H9 (cell line): ENCODE measurements at regions not wholly inside any gene's neighbourhood (a gene's known extent, or its start where the extent isn't known, plus 50 kb on each side); places are given as distances from the start of the nearest gene placed in this dataset.

Experiments
- DNase-seq: peaks from one replicate; pipeline ENCODE4 v3.0.0-alpha.2; 2017
- H2AFZ ChIP-seq: one replicate; pipeline ENCODE4 v1.6.1; 2013; ENCODE audit warnings: mild to moderate bottlenecking, low read length, control low read depth, moderate library complexity
- H2AK5ac ChIP-seq: 2 replicates; pipeline ENCODE4 v1.6.1; 2013; ENCODE audit warnings: low read length, control low read depth, mixed read lengths; ENCODE audit not compliant: insufficient read length
- H2BK120ac ChIP-seq: one replicate; pipeline ENCODE4 v1.6.1; 2013; ENCODE audit warnings: low read depth, mild to moderate bottlenecking, low read length, control low read depth, inconsistent platforms; ENCODE audit not compliant: poor library complexity, severe bottlenecking
- H2BK12ac ChIP-seq: 2 replicates; pipeline ENCODE4 v1.6.1; 2013; ENCODE audit warnings: low read length, control low read depth, mixed read lengths, low read depth; ENCODE audit not compliant: insufficient read length
- H2BK15ac ChIP-seq: 2 replicates; pipeline ENCODE4 v1.6.1; 2013; ENCODE audit warnings: low read depth, low read length, control low read depth
- H2BK20ac ChIP-seq: one replicate; pipeline ENCODE4 v1.6.1; 2013; ENCODE audit warnings: low read depth, mild to moderate bottlenecking, low read length, control low read depth, inconsistent platforms; ENCODE audit not compliant: poor library complexity, severe bottlenecking
- H2BK5ac ChIP-seq: 2 replicates; pipeline ENCODE4 v1.6.1; 2013; ENCODE audit warnings: low read length, control low read depth, mixed read lengths; ENCODE audit not compliant: insufficient read length
- H3K14ac ChIP-seq: 2 replicates; pipeline ENCODE4 v1.6.1; 2013; ENCODE audit warnings: low read length, control low read depth; ENCODE audit not compliant: insufficient read depth
- H3K18ac ChIP-seq: 2 replicates; pipeline ENCODE4 v1.6.1; 2013; ENCODE audit warnings: low read depth, mild to moderate bottlenecking, mixed read lengths, low read length, control low read depth; ENCODE audit not compliant: insufficient read length
- H3K23ac ChIP-seq: 2 replicates; pipeline ENCODE4 v1.6.1; 2013; ENCODE audit warnings: low read length, control low read depth, mixed read lengths, low read depth; ENCODE audit not compliant: insufficient read length
- H3K23me2 ChIP-seq: 2 replicates; pipeline ENCODE4 v1.6.1; 2013; ENCODE audit warnings: low read depth, mild to moderate bottlenecking, mixed read lengths, low read length, control low read depth; ENCODE audit not compliant: insufficient read length, poor library complexity, severe bottlenecking
- H3K27ac ChIP-seq: 2 replicates; pipeline ENCODE4 v1.5.1; 2013; ENCODE audit warnings: low read length, control low read depth, mixed read lengths, low read depth; ENCODE audit not compliant: insufficient read length
- H3K27me3 ChIP-seq: 2 replicates; pipeline ENCODE4 v1.6.1; 2013; ENCODE audit warnings: low read length, control low read depth, inconsistent platforms; ENCODE audit not compliant: insufficient read depth
- H3K4ac ChIP-seq: 2 replicates; pipeline ENCODE4 v1.6.1; 2013; ENCODE audit warnings: low read depth, mild to moderate bottlenecking, control low read depth, inconsistent platforms, low read length, moderate library complexity
- H3K4me1 ChIP-seq: 2 replicates; pipeline ENCODE4 v1.6.1; 2013; ENCODE audit warnings: low read length, control low read depth, inconsistent platforms; ENCODE audit not compliant: insufficient read depth
- H3K4me2 ChIP-seq: 2 replicates; pipeline ENCODE4 v1.6.1; 2013; ENCODE audit warnings: low read length, control low read depth, mixed read lengths; ENCODE audit not compliant: insufficient read length, insufficient read depth
- H3K56ac ChIP-seq: 2 replicates; pipeline ENCODE4 v1.6.1; 2013; ENCODE audit warnings: low read depth, mild to moderate bottlenecking, mixed read lengths, low read length, control low read depth; ENCODE audit not compliant: insufficient read length
- H3K79me1 ChIP-seq: 2 replicates; pipeline ENCODE4 v1.6.1; 2013; ENCODE audit warnings: low read depth, mild to moderate bottlenecking, moderate library complexity, low read length, control low read depth, inconsistent platforms; ENCODE audit not compliant: insufficient read depth, poor library complexity, severe bottlenecking
- H3K79me2 ChIP-seq: 2 replicates; pipeline ENCODE4 v1.6.1; 2013; ENCODE audit warnings: low read length, control low read depth, inconsistent platforms; ENCODE audit not compliant: insufficient read depth
- H3K9ac ChIP-seq: 2 replicates; pipeline ENCODE4 v1.6.1; 2013; ENCODE audit warnings: low read length, control low read depth, mixed read lengths; ENCODE audit not compliant: insufficient read length; ENCODE audit errors: extremely low read depth
- H3K9me3 ChIP-seq: one replicate; pipeline ENCODE4 v1.6.1; 2013; ENCODE audit warnings: low read depth, low read length, inconsistent platforms; ENCODE audit not compliant: control insufficient read depth
- H3T11ph ChIP-seq: one replicate; pipeline ENCODE4 v1.6.1; 2013; ENCODE audit warnings: mild to moderate bottlenecking, low read length, control low read depth, inconsistent platforms
- H4K20me1 ChIP-seq: one replicate; pipeline ENCODE4 v1.6.1; 2013; ENCODE audit not compliant: control insufficient read depth, insufficient read length, insufficient read depth
- H4K5ac ChIP-seq: 2 replicates; pipeline ENCODE4 v1.6.1; 2013; ENCODE audit warnings: low read depth, mild to moderate bottlenecking, mixed read lengths, low read length, control low read depth; ENCODE audit not compliant: insufficient read length
- H4K8ac ChIP-seq: replicated peaks from 2 replicates; pipeline ENCODE4 v1.6.1; 2013; ENCODE audit warnings: low read length, control low read depth, mixed read lengths, low read depth; ENCODE audit not compliant: insufficient read length
- H4K91ac ChIP-seq: 2 replicates; pipeline ENCODE4 v1.6.1; 2013; ENCODE audit warnings: low read depth, mild to moderate bottlenecking, moderate library complexity, mixed read lengths, low read length, control low read depth; ENCODE audit not compliant: insufficient read length
- H3K27ac Mint-ChIP-seq, 3 experiments: 2 replicates in 2 of 3; 3 replicates in 1 of 3; pipeline ENCODE4 v1.8.0; 2020 to 2021; ENCODE audit warnings: mixed read lengths in 3 of 3, mild to moderate bottlenecking in 1 of 3, moderate library complexity in 1 of 3
- H3K27me3 Mint-ChIP-seq: 2 replicates; pipeline ENCODE4 v1.8.0; 2021; ENCODE audit warnings: low read depth, mild to moderate bottlenecking, moderate library complexity, mixed read lengths
- H3K36me3 Mint-ChIP-seq, 3 experiments: 2 replicates in 2 of 3; 3 replicates in 1 of 3; pipeline ENCODE4 v1.8.0; 2020 to 2021; ENCODE audit warnings: low read depth in 3 of 3, mixed read lengths in 3 of 3; ENCODE audit not compliant: insufficient read depth in 1 of 3
- H3K4me1 Mint-ChIP-seq, 2 experiments: 2 replicates each; pipeline ENCODE4 v1.8.0; 2020; ENCODE audit warnings: mixed read lengths in 2 of 2
- H3K4me3 Mint-ChIP-seq, 2 experiments: 2 replicates in 1 of 2; 3 replicates in 1 of 2; pipeline ENCODE4 v1.8.0; 2020 to 2021; ENCODE audit warnings: mild to moderate bottlenecking in 2 of 2, mixed read lengths in 2 of 2, moderate library complexity in 1 of 2
- H3K9me3 Mint-ChIP-seq, 2 experiments: 2 replicates in 1 of 2; 3 replicates in 1 of 2; pipeline ENCODE4 v1.8.0; 2020; ENCODE audit warnings: mild to moderate bottlenecking in 2 of 2, mixed read lengths in 2 of 2, moderate library complexity in 1 of 2
- CTCF ChIP-seq: fragments of 200-600 bp; sonication (generic); conservative IDR thresholded peaks from 3 replicates; pipeline ENCODE4 v1.8.0; 2021; ENCODE audit warnings: antibody characterized with exemption, mild to moderate bottlenecking

- Histone ChIP-seq H3K9me3 (no peaks in the 10 kb centered on the region), H3K23me2 (no peaks in the 10 kb centered on the region), H4K91ac (no peak overlapping the region), H2BK15ac (no peak overlapping the region), H3K14ac (no peak overlapping the region), H3K9ac (no peak overlapping the region), H2BK120ac (no peak overlapping the region), H2BK20ac (no peak overlapping the region), H3K4me2 (no peak overlapping the region), H3T11ph (no peak overlapping the region), H3K18ac (no peak overlapping the region), H3K56ac (no peak overlapping the region), H3K4ac (no peak overlapping the region), H2AFZ (no peak overlapping the region), H4K8ac (no peak overlapping the region), H3K27me3 (no peaks in the 10 kb centered on the region), H4K20me1 (no peaks in the 10 kb centered on the region), H3K79me1 (no peaks in the 10 kb centered on the region), H2AK5ac (no peak overlapping the region), H3K27ac (no peak overlapping the region), H3K4me1 (no peaks in the 10 kb centered on the region), H2BK5ac (no peak overlapping the region), H3K79me2 (no peaks in the 10 kb centered on the region), H3K23ac (no peak overlapping the region), H4K5ac (no peak overlapping the region), H2BK12ac (no peak overlapping the region)
- Mint-ChIP-seq H3K36me3 (peaks cover 19 to 23% (median 21%) of the 10 kb centered on the region in 3 experiments), H3K9me3 (peaks cover 23 to 27% of the 10 kb centered on the region in 2 experiments), H3K27ac (no peak overlapping the region), H3K4me3 (no peak overlapping the region), H3K27me3 (no peaks in the 10 kb centered on the region; the same call in 1 of the 2 replicates), H3K4me1 (peaks cover 9% of the 10 kb centered on the region in 2 experiments)
- no peak for TF ChIP-seq CTCF
- DNase-seq = no peak
Measured at GRCh38 chr3:88542916-88543315, 393.2 kb downstream of the C3orf38 start.
